ENCODE measurements at regions not wholly inside any gene's neighbourhood (a gene's known extent, or its start where the extent isn't known, plus 50 kb on each side); places are given as distances from the start of the nearest gene placed in this dataset.

- DNase-seq (ENCODE audit: insufficient read length, low spot score) (no peak), FAIRE-seq (no peak)
- TF ChIP-seq CTCF (IDR thresholded peaks at IDR 0.05; ENCODE audit: insufficient read depth, missing control alignments): no peak
Observed at GRCh38 chr3:124292329-124292728, 300.4 kb upstream of the ROPN1 start.

GRCh38 chr3:124293584-124293983, 301.7 kb upstream of the ROPN1 start:
- TF ChIP-seq CTCF (IDR thresholded peaks at IDR 0.05; ENCODE audit: insufficient read depth, missing control alignments): no peak
- FAIRE-seq (no peak), DNase-seq (ENCODE audit: insufficient read length, low spot score) (no peak)

- DNase-seq (ENCODE audit: insufficient read length, low spot score) (no peak), FAIRE-seq (no peak)
- no peak for TF ChIP-seq CTCF (IDR thresholded peaks at IDR 0.05; ENCODE audit: insufficient read depth, missing control alignments)
Observed at GRCh38 chr3:124295362-124295761, 303.4 kb upstream of the ROPN1 start.

GRCh38 chr3:124296406-124296805, 304.5 kb upstream of the ROPN1 start:
- no peak for FAIRE-seq
- no peak for TF ChIP-seq CTCF (IDR thresholded peaks at IDR 0.05; ENCODE audit: insufficient read depth, missing control alignments)
- no peak for DNase-seq (ENCODE audit: insufficient read length, low spot score)

- no peak for TF ChIP-seq CTCF (IDR thresholded peaks at IDR 0.05; ENCODE audit: insufficient read depth, missing control alignments)
- FAIRE-seq (no peak), DNase-seq (ENCODE audit: insufficient read length, low spot score) (no peak)
Observed at GRCh38 chr3:124297062-124297980, 305.4 kb upstream of the ROPN1 start.

GRCh38 chr3:124298301-124298700, 306.4 kb upstream of the ROPN1 start:
- FAIRE-seq: no peak
- no peak for TF ChIP-seq CTCF (IDR thresholded peaks at IDR 0.05; ENCODE audit: insufficient read depth, missing control alignments)
- DNase-seq (ENCODE audit: insufficient read length, low spot score): no peak

- DNase-seq (ENCODE audit: insufficient read length, low spot score) (no peak), FAIRE-seq (no peak)
- no peak for TF ChIP-seq CTCF (IDR thresholded peaks at IDR 0.05; ENCODE audit: insufficient read depth, missing control alignments)
Observed at GRCh38 chr3:124298951-124299350, 307.0 kb upstream of the ROPN1 start.

Measured in D721Med (cell line).